GM12874 (cell line): ENCODE measurements at regions not wholly inside any gene's neighbourhood (a gene's known extent, or its start where the extent isn't known, plus 50 kb on each side); places are given as distances from the start of the nearest gene placed in this dataset.

ENCODE experiments used
- TF ChIP-seq, protein P1 (sequence below): IDR thresholded peaks from 2 replicates; pipeline ENCODE4 v1.5.1; 2011; ENCODE audit warnings: low read depth, mild to moderate bottlenecking, control low read depth, low read length, moderate library complexity; ENCODE audit not compliant: insufficient read depth

DNA sequence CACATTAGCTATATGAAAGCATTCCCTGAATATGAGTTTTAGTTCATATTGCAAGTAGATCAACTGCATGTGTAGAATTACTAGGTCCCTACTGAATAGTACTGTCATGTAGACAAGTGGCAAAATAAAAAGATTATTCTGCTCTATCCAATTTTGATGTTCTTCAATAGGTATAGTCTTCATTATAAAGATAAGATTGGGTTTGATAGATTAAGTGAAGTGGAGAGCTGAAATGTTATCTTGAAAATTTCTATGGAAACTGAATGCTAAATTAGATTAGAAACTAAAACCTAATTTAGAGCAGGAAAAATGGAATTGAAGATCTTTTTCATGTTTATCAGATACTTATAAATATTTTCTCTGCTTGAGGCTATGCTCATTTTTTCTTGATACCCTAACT is 1610.0 kb downstream of the BRINP3 start:
- TF ChIP-seq, protein P1, sequence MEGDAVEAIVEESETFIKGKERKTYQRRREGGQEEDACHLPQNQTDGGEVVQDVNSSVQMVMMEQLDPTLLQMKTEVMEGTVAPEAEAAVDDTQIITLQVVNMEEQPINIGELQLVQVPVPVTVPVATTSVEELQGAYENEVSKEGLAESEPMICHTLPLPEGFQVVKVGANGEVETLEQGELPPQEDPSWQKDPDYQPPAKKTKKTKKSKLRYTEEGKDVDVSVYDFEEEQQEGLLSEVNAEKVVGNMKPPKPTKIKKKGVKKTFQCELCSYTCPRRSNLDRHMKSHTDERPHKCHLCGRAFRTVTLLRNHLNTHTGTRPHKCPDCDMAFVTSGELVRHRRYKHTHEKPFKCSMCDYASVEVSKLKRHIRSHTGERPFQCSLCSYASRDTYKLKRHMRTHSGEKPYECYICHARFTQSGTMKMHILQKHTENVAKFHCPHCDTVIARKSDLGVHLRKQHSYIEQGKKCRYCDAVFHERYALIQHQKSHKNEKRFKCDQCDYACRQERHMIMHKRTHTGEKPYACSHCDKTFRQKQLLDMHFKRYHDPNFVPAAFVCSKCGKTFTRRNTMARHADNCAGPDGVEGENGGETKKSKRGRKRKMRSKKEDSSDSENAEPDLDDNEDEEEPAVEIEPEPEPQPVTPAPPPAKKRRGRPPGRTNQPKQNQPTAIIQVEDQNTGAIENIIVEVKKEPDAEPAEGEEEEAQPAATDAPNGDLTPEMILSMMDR = no peak

DNA sequence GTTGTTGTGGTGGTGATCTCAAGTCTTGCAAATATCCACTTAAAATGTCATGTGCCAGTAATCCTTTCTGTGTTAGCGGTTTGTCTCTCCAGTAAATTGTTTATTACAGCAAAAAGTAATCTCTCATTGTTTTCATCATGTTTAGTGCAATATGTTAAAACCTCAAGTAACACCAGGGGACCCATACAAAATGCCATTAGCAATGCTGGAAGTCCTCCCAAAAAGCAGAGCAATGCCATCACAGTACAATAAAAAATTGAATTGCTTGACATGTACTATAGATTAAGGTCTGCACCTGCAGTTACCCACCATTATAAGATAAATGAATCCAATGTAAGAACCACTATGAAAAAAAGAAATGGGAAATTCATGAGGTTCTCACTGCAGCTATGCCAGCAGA is 1606.5 kb downstream of the BRINP3 start:
- TF ChIP-seq, protein P1 = no peak

DNA sequence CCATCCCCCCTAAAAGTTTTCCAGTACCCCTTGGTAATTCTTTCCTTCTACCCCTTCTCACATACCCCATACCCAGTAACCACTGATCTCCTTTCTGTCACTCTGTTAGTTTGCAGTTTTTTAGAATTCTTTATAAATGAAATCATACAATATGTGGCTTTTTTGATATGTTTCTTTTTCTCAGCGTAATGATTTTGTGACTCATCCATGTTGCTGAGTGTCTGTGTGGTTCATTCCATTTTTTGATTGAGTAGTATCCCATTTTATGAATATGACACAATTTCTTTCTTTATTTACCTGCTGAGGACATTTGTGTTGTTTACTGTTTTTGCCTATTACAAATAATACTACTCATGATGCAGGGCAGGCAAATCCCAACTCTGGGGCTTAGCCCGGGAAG is 1605.3 kb downstream of the BRINP3 start:
- TF ChIP-seq, protein P1 = no peak

DNA sequence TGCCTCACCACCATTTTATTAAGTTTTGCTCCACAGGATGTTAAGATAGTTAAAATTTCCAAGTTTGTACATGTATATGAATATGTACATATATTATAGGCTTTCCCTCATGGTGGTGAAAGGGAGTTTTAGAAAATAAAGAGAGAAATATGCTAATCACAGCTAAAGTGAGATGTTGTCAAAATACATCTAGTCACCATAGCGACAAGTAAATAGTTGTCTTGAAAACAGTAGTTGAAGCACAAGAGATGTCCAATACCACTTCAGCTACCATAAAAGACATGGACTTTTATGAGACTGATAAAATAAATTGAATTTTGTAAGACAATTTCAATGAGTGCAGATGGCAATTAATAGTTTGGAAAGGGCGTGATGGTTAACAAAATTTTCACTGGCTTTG is 1600.0 kb downstream of the BRINP3 start:
- TF ChIP-seq, protein P1 = no peak

DNA sequence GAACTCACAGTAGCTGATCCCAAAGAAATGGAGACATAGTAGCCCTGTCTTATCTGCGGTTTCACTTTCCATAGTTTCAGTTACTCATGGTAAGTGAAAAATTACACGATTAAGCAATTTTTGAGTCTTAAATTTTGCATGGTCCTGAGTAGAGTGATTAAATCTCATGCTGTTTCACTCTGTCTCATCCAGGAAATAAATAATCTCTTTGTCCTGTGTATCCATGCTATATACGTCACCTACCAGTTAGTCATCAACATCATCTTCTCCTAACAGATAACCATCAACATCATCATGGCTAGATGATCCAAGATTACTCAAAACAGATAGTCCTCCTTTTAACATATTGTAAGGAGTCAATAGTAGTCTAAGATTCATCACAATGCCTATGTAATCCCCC is 1589.3 kb downstream of the BRINP3 start:
- TF ChIP-seq, protein P1 = no peak

DNA sequence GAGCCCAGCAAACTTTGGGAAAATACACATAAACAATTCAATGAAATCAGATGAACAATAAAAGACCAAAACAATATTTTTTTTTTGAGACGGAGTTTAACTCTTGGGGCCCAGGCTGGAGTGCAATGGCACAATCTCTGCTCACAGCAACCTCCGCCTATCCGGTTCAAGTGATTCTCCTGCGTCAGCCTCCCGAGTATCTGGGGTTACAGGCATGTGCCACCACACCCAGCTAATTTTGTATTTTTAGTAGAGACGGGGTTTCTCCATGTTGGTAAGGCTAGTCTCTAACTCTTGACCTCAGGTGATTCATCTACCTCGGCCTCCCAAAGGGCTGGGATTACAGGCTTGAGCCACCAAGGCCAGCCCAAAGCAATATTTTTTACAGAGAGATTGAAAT is 1588.5 kb downstream of the BRINP3 start:
- TF ChIP-seq, protein P1 = no peak

DNA sequence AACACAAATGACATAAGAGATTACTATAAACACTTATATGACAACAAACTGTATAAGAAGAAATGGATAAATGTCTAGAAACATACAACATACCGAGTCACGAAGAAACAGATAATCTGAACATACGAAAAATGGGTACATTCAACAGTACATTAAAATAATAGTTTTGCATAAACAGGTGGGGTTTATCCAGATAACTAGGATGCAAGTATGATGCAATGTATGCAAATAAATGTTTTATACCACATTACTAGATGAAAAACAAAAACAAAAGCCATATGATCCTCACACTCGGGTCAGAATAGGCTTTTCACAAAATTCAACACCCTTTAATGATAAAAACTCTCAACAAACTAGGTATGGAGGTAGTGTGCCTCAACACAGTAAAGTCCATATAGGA is 1585.7 kb downstream of the BRINP3 start:
- TF ChIP-seq, protein P1 = no peak

DNA sequence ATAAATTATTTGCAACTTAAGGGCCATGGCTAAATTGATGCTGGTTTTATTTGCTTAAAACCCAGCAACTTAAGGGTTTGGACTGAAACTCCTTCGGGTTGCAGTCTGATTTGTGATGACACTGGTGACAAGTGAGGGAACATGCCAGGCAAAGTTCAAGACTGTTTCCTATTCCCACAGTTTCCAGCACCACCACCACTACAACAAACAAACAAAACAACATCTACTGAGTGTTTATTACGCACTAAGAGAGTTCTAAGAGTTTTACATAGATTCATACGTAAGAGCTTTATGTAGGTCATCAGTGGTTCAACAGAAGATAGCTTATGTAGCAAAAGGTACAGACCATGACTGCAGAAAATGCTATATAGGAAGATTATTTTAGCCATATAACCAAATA is 1582.1 kb downstream of the BRINP3 start:
- TF ChIP-seq, protein P1 = no peak
